HG02885 (cell line): ENCODE measurements at regions not wholly inside any gene's neighbourhood (a gene's known extent, or its start where the extent isn't known, plus 50 kb on each side); places are given as distances from the start of the nearest gene placed in this dataset.
"Not testable (repeated sequence)": the region's sequence is repeated elsewhere in the genome, so short reads cannot be mapped to it uniquely, and the experiment has no call there.

ENCODE experiments used
- ATAC-seq: cut with Tn5 transposase; IDR thresholded peaks from one replicate; pipeline ENCODE4 v1.9.1; 2021; ENCODE audit warnings: mild to moderate bottlenecking; ENCODE audit not compliant: unreplicated experiment, poor library complexity

DNA sequence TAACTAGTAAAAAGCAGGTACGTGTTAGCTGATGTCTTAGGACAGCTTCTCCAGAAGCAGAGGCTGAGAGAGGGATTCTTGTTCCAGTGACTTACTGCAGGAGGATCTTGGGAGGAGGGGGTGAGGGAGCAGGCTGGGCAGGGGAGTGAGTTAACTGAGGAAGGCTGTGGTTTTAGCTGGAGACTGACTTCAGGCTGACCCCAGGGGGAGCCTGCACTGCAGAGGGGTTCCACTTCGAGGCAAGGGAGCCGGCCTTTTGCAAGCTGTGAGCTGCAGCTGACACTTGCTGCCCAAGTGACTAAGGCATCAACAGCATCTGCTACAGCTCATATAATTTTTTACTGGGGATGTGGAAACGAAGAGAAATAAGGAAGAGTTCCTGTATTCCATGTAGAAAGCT, 50.4 kb upstream of the SOD1 start:
- ATAC-seq = no peak

DNA sequence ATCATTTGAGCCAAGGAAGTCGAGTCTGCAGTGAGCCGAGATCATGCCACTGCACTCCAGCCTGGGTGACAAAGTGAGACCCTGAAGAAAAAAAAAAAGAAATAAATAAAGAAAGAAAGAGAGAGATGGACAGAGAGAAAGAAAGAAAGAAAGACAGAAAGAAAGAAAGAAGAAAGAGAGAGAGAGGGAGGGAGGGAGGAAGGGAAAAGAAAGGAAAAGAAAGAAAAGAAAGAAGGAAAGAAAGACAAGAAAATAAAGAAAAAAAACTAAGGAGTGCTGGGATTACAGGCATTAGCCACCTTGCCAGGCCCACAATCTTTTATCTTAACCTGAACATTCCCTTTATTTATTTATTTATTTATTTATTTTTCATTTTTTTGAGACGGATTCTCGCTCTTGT, 51.7 kb upstream of the SOD1 start:
- ATAC-seq = no peak

DNA sequence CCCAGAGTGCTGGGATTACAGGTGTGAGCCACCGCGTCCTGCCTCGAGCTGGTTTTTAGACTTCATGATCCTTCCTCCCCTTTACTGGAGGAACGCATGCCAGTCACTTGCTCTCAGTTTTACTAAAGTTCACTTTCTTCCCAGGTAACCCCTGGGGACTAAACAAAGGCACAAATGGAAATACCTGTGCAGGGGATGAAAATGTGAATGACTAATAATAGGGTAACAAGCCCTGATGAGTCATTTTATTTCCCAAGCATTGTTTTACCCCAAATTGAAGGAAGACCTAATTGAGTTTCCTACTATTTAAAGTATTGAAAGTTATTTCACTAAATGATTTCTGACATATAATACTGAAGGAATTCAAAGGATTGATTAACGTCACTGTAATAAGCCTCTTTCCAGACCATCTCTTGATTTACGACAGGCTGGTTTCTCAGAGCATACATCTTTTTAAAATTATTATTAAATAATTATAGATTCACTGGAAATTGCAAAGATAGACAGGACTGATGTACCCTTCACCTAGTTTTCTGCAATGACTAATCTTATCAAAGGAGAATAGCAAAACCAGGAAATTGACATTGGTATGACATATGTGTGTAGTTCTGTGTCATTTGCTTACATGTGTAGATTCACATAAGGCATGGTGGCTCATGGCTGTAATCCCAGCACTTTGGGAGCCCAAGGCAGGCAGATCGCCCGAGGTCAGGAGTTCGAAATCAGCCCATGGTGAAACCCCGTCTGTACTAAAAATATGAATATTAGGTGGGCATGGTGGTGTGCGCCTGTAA, 53.2 kb upstream of the SOD1 start:
- no peak for ATAC-seq

DNA sequence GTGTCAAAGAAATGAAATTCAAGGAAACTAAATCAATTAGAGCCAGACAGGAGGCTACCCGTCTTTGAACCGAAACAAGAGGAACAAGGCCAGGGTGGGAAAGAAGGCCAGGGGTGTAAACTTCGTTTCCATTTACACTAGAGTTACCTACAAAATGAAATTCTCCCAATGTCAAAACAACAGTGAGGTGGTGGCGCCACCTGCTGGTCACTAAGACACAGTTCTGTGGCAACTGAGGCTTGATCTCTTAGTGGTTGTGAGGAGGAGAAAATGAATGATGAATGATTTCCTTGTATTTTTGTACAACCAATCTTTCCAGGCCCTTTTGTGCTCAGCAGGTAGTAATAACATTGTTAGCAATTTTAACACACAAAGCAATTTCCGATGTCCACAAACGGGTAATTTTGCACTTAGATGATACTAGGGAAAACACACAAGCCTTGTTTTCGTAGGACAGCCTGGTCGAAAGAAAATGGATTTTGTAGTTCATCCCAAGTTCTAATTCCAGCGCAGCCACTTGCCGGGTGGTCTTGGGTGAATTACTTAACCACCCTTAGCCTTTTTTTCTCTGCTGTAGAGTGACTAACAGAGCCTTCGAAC, 54.8 kb upstream of the SOD1 start:
- peak; percentile 89 for ATAC-seq

DNA sequence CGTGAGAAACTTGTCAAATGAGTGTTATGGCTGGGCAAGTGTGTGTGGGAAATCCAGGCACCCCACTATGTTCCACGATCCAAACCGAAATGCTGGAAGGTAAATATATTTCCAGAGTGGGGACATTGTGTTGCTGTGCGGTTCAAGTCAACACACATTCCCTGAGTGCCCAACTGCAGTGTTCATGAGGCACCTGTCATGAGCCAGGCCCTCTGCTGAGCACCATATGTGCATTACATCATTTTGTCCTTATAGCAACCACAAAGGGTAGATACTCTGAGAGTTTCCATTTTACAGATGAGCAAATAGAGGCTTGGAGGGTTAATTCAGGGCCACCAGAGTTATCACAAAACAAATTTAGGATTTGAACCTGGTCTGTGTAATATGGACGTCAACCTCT, 59.9 kb upstream of the SOD1 start:
- ATAC-seq = no peak

DNA sequence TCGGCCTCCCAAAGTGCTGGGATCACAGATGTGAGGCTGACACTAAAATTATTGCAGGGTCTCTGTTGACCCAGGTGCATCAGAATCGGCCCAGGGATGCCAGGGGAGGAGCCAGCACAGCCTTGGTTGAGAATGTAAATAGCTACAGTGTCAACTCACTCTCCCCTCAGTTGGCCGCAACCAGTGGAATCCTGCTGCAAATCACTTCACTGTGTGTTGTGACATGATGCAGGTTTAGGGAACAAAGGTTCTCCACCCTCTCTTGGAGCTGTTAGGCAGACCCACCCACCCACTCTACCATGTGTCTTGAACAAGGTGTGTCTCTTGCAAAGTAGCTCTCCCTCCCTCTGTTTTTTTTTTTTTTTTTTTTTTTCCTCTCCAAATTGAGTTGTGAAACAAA, 60.5 kb upstream of the SOD1 start:
- ATAC-seq = no peak

DNA sequence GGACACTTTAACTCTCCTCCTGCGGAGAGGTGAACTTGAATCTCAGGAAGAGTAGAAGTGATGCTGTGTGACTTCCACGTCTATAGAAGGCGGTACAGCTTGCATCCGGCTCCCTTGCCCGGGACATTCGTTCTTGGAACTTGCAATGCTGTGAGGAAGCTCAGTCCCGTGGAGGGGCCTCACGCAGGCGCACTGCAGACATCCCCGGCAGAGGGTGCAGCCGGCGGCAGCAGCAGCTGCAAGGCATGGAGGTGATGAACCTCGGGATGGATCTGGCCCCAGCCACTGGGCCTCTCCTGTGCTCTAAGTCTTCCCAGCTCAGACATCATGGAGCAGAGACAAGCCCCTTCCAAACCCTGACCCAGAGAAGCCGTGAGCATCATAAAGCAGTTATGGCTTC, 61.8 kb upstream of the SOD1 start:
- no peak for ATAC-seq

DNA sequence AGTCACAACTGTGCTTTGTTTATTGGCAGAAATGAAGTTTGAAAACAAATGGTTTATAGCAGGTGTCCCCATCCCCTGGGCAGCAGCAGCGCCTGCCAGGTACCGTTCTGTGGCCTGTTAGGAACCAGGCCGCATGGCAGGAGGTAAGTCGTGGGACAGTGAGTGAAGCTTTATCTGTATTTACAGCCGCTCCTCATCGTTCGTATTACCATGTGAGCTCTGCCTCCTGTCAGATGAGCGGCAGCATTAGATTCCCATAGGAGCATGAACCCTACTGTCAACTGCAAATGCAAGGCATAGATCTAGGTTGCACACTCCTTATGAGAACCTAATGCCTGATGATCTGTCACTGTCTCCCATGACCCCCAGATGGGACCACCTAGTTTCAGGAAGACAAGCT, 63.4 kb upstream of the SOD1 start:
- no peak for ATAC-seq

DNA sequence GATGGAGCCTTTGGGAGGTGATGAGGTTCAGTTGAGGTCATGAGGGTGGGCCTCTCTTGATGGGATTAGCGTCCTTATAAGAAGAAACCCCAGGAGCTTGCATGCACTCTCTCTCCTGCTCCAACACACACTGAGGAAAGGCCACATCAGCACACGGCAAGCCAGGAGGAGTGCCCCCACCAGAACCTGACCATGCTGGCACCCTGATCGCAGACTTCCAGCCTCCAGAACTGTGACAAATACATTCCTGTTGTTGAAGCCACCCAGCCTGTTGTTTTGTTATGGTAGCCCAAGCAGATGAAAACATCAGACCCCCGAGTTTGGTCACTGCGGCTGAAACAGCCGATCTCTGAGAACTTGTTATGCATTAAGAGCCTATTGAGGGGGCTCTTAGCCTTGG, 64.8 kb upstream of the SOD1 start:
- ATAC-seq = no peak

DNA sequence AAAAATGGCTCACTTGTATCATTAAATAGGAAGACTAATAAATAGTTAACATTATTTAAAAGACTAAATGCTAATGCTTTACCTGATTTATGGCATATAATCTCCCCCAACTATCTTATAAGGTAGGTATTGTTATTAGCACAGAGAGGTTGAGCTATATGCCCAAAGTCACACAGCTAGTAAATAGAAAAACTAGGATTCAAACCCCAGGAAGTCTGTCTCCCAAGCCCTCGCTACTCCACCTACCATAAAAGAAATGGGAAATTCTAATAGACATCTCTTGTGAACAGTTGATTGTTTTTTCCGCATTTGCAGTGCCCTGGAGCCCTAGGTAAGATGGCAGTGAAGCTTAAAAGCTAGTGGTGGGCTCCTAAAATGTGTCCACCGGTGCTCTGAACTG, 65.2 kb upstream of the SOD1 start:
- no peak for ATAC-seq

DNA sequence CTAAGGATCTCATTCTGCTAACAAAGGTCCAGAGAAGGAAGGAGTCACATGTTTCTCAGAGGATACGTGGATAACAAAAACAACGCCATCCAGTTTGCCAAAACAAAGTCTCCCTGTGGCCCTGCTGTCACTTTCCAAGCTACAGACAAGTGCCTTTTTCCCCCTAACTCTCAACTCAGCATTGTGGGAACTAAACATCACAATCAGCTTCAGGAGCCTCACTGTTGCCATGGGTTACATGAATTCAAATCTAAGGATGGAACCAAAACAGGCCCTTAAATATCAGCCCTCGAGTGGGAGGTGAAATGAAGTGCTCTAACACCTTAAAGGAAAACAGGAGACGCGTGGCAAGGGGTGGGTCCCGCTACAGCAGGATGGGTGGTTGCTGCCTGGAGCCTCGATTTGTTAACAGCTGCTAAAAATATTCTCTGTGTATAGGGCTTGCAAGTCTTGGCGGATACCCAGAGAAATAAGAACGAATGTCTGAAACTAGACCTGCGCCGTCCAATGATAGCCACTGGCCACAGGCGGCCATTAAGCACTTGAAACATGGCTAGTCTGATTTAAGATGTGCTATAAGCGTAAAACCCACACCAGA, 66.4 kb upstream of the SOD1 start:
- no peak for ATAC-seq

DNA sequence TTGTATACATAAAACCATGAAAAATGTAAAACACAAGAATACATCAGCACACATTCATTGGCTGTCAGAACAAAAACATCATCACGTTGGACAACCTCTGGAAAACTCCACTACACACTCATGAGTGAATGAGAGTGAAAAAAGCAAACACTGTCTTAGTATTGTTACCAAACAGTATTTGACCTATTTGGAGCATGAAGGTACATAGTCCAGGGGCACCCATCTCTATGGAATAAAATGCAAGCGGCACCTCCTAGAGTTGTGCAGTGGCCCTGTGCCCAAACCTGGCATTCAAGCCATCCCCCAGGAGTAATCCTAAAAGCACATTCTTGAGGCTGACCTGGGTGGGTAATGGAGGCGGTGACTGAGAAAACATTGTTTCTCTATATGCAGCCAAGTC, 67.0 kb upstream of the SOD1 start:
- no peak for ATAC-seq

DNA sequence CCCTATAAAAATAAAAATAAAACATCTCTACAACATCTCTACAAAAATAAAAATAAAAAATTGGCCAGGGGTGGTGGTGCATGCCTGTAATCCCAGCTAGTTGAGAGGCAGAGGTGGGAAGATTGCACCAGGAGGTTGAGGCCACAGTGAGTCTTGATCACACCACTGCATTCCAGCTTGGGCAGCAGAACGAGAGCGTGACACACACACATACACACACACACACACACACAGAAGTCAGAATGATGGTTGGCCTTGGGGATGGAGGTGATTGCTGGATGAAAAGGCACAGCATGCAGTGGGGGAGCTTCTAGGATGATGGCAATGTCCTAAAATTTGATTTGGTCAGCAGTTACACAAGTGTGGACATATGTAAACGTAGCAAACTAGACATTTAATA, 69.7 kb upstream of the SOD1 start:
- ATAC-seq = no peak

DNA sequence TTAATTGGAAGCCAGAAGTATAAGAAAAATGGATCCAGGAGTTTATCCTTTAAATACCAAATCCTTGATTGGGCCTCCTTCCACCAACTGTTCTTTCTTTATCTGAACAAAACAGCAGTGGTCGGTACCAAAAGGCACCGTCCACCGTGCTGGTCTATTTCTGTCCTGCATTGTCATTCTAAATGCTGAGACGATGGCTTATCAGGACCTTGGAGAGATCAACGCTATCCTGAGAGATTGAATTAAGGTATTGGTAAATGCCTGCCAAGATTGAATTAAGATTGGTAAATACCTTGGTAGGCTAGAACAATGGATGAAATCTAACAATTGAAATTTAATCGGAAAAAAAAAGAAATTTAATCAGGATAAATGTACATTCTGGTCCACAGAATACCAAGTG, 73.4 kb upstream of the SOD1 start:
- no peak for ATAC-seq

DNA sequence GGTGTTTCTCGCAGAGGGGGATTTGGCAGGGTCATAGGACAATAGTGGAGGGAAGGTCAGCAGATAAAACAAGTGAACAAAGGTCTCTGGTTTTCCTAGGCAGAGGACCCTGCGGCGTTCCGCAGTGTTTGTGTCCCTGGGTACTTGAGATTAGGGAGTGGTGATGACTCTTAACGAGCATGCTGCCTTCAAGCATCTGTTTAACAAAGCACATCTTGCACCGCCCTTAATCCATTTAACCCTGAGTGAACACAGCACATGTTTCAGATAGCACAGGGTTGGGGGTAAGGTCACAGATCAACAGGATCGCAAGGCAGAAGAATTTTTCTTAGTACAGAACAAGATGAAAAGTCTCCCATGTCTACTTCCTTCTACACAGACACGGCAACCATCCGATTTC, 75.6 kb upstream of the SOD1 start:
- not testable (repeated sequence) for ATAC-seq

DNA sequence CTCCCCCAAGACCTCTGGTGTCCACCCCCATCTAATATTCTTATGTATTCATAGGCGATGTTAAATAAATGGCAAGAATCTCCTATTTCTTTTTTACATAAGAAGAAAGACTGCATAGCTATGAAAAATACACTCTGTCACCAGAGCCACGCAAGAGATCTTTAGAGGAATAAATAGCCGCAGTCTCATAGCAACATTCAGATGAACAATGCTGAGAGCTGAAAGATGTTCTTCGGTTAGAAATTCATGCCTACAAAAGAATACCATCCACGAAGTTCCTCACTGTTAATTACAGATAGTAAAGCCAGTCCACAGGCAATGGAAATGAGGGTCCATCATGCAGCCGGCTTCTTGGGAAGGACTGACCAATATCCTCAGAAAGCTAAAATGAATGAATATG, 76.0 kb upstream of the SOD1 start:
- ATAC-seq = no peak

DNA sequence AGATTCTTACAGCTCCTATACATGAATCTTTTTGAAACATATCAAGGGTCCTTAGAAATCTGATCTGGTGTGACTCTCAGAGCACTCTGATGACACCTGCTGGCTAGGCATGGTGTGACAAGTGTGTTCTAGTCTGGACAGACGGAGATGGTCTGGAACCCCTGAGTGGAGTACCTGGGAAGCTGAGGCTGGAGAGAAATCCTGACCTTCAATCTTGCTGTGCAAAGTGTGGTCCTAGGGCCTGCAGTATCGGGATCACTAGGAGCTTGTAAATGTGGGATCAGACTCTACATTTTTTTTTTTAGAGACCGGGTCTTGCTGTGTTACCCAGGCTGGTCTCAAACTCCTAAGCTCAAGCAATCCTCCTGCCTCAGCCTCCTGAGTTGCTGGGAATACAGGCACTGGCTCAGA, 78.6 kb upstream of the SOD1 start:
- ATAC-seq = peak; percentile 86

DNA sequence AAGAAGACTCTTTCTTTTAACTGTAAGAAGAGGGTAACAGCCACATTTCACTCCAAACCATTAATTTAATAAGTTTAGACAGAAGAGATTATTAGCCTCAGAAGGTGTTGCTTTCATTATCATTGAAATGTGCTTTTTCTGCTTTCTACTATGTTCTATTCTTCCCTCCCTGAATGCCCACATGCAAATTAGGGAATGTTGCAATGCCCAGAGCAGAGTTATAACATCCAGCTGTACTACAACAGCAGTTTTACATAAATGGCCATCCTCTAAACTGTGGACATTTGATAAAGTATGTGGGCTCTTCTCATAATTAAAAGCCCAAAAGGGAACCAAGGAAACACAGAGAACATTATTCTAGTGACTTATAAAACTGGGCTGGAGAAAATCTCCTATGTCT, 82.2 kb upstream of the SOD1 start:
- no peak for ATAC-seq

DNA sequence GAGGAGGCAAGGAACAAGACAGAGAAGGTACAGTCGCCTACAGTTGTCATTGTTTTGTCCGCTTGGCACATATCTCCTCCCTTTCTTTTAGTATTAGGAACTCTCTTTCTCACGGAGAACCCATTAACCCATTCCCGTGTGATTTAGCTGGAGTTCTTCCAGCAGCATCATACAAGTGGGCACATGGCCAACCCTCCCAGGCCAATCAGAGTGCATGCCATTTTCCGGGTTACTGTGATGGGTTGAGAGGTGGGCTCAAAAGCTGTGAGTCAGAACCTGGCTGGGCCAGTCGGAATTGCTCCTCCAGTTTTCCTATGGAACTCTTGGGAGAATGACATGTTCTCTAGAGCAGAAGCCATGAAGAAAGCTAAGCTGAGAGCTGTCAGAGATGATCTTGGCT, 83.1 kb upstream of the SOD1 start:
- no peak for ATAC-seq

DNA sequence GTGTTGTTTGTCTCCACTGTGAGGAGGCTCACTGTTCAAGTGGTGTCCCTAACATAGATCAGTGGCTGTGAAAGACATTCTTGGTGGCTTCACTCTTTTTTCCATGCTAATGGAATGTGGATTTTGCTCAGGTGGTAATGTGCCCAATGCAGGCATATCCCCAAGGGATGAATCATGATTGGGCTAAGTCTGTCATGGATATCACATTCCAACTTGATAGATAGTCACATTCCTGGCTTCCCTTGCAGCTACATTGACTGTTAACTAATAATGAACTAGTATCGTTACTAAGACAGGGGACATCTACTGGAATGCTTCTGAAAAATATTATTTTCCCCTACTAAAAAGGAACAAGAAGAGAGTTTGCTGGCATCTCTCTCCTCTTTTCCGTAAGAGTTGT, 86.3 kb upstream of the SOD1 start:
- ATAC-seq = no peak

DNA sequence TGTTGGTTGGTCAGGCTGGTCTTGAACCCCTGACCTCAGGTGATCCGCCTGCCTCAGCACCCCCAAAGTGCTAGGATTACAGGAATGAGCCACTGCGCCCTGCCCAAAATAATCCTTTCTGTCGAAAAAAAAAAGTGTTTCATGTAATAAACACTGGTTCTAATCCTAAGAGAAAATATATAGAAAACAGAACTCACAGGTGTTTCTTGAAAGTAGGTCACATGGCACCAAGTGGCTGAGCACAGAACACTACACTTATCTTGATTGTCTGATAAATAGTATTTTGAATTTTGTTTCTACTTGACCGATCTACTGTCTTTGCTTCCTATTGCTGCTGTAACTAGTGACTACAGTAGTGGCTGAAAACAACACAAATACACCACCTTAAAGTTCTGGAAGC, 87.6 kb upstream of the SOD1 start:
- no peak for ATAC-seq
